ENCODE measurements at regions not wholly inside any gene's neighbourhood (a gene's known extent, or its start where the extent isn't known, plus 50 kb on each side); places are given as distances from the start of the nearest gene placed in this dataset.

DNA sequence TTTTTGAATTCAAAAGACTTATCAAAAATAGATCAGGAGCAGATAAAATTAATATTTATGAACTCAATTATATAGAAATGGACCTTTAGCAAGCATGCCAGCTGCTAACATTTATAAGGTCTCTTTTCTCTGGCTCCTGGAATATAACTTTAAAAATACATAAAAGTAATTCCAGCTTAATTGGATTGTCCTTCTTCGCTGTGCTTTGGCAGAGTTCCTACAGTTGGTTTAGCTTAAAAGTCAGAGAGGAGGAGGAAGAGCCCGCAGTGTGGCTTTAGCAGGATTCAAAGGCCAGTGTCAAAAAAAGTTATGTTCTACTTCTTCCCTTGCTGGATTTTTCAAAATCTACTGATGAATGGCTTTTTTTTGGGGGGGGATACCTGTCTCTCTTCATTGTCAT is 1484.9 kb upstream of the TMEM132C start:
- TF ChIP-seq CTCF (IDR thresholded peaks at IDR 0.05) (no peak), POLR2A (IDR thresholded peaks at IDR 0.05) (no peak)

All from adrenal gland (tissue), 5 donors.